ENCODE measurements at regions not wholly inside any gene's neighbourhood (a gene's known extent, or its start where the extent isn't known, plus 50 kb on each side); places are given as distances from the start of the nearest gene placed in this dataset.
"Not testable (repeated sequence)": the region's sequence is repeated elsewhere in the genome, so short reads cannot be mapped to it uniquely, and the experiment has no call there.

- no peaks in the 10 kb centered on the region for H3K36me3 Mint-ChIP-seq (ENCODE audit: low read depth)
- peaks cover 6% of the 10 kb centered on the region for H3K9me3 Mint-ChIP-seq
- H3K27me3 Mint-ChIP-seq, result no peaks in the 10 kb centered on the region
- DNase-seq, result no peak
- no peak overlapping the region for H3K27ac Mint-ChIP-seq
- H3K4me1 Mint-ChIP-seq, result no peaks in the 10 kb centered on the region
- intact Hi-C loops (cut with micrococcal nuclease), result no loop called here
- no peak overlapping the region for H3K4me3 Mint-ChIP-seq
These were observed 1644.5 kb upstream of the NUDT12 start for GRCh38 chr5:105207066-105207465.

- H3K9me3 Mint-ChIP-seq, result peaks cover 16% of the 10 kb centered on the region
- no peak for DNase-seq
- H3K27ac Mint-ChIP-seq, result no peak overlapping the region
- H3K36me3 Mint-ChIP-seq (ENCODE audit: low read depth), result no peaks in the 10 kb centered on the region
- no peak overlapping the region for H3K4me3 Mint-ChIP-seq
- no peaks in the 10 kb centered on the region for H3K4me1 Mint-ChIP-seq
- intact Hi-C loops (cut with micrococcal nuclease), result no loop called here
- no peaks in the 10 kb centered on the region for H3K27me3 Mint-ChIP-seq
These were observed 1634.9 kb upstream of the NUDT12 start for GRCh38 chr5:105197531-105197930.

GRCh38 chr5:105195765-105196164 is 1633.2 kb upstream of the NUDT12 start:
- H3K27me3 Mint-ChIP-seq, result no peaks in the 10 kb centered on the region
- no peak overlapping the region for H3K4me3 Mint-ChIP-seq
- no peaks in the 10 kb centered on the region for H3K4me1 Mint-ChIP-seq
- peaks cover 7% of the 10 kb centered on the region for H3K9me3 Mint-ChIP-seq
- no peak overlapping the region for H3K27ac Mint-ChIP-seq
- DNase-seq, result no peak
- intact Hi-C loops (cut with micrococcal nuclease), result no loop called here
- no peaks in the 10 kb centered on the region for H3K36me3 Mint-ChIP-seq (ENCODE audit: low read depth)

DNA sequence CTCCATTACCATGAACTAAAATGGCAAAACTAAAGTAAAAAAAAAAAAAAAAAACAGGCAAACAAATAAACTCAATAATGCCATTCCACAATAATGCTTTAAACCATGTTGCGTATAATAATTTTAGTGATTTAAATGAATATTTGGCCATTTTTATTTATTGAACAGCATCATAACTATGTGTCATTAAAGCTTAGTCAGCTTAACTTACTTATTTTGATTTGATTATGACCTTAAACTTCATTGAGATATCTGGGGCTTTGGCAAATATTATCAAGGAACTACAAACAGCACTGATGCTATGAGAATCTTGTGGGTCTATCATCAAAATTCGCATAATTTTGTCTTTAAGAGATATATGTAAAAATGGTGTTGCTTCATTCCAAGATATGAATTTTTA is 1610.3 kb upstream of the NUDT12 start:
- Mint-ChIP-seq H3K4me1 (no peaks in the 10 kb centered on the region), H3K27ac (no peak overlapping the region), H3K36me3 (ENCODE audit: low read depth) (no peaks in the 10 kb centered on the region), H3K27me3 (no peaks in the 10 kb centered on the region), H3K9me3 (peaks cover 8% of the 10 kb centered on the region), H3K4me3 (no peak overlapping the region)
- intact Hi-C loops (cut with micrococcal nuclease), result no loop called here
- DNase-seq, result no peak

GRCh38 chr5:105168806-105169205 is 1606.2 kb upstream of the NUDT12 start:
- intact Hi-C loops (cut with micrococcal nuclease), result no loop called here
- peaks cover 12% of the 10 kb centered on the region for H3K9me3 Mint-ChIP-seq
- no peak for DNase-seq
- H3K36me3 Mint-ChIP-seq (ENCODE audit: low read depth), result no peaks in the 10 kb centered on the region
- no peak overlapping the region for H3K4me3 Mint-ChIP-seq
- H3K27ac Mint-ChIP-seq, result no peak overlapping the region
- H3K4me1 Mint-ChIP-seq, result no peaks in the 10 kb centered on the region
- no peaks in the 10 kb centered on the region for H3K27me3 Mint-ChIP-seq

DNA sequence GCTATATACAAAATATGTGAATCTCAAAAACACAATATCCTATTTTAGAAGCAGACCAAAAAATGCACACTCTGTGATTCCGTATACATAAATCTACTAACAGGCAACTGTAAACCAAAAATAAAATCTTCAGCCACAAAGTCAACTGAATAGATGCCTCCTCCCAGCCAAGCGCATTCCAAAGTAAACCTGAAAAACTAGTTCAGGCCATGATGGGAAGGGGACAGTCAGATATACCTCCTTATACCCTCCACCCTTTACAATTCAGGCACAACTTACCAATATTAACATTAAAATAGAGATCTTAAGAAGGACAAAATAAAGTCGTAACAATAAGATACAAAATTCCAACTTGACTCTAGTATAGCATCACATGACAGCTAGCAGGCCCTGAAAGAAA is 1604.5 kb upstream of the NUDT12 start:
- Mint-ChIP-seq H3K36me3 (ENCODE audit: low read depth) (no peaks in the 10 kb centered on the region), H3K9me3 (peaks cover 17% of the 10 kb centered on the region), H3K4me3 (no peak overlapping the region), H3K4me1 (no peaks in the 10 kb centered on the region), H3K27me3 (no peaks in the 10 kb centered on the region), H3K27ac (no peak overlapping the region)
- no peak for DNase-seq
- intact Hi-C loops (cut with micrococcal nuclease), result no loop called here

DNA sequence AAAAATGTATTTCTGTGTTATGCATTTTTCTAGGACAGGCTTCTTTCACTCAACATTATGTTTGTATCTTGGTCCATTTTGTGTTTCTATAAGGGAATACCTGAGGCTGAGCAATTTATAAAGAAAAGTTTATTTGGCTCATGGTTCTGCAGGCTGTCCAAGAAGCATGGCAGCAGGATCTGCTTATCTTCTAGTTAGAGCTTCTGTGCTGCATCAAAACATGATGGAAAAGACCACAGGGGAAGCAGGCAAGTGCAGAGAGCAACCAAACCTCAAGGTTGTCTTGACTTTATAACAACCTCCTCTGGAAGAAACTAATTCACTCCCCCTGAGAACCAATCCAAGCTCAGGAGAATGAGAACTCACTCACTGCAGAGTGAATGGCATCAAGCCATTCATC is 1601.0 kb upstream of the NUDT12 start:
- H3K27ac Mint-ChIP-seq, result no peak overlapping the region
- no peaks in the 10 kb centered on the region for H3K36me3 Mint-ChIP-seq (ENCODE audit: low read depth)
- no peaks in the 10 kb centered on the region for H3K27me3 Mint-ChIP-seq
- no peaks in the 10 kb centered on the region for H3K4me1 Mint-ChIP-seq
- H3K9me3 Mint-ChIP-seq, result peaks cover 9% of the 10 kb centered on the region
- no peak for DNase-seq
- no peak overlapping the region for H3K4me3 Mint-ChIP-seq
- intact Hi-C loops (cut with micrococcal nuclease), result no loop called here

DNA sequence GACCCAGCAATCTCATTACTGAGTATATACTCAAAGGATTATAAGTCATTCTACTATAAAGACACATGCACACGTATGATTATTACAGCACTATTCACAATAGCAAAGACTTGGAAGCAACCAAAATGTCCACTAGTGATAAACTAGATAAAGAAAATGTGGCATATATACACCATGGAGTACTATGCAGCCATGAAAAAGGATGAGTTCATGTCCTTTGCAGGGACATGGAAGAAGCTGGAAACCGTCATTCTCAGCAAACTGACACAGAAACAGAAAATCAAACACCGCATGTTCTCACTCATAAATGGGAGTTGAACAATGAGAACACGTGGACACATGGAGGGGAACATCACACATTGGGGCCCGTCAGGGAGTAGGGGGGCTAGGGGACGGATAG is 1600.0 kb upstream of the NUDT12 start:
- H3K9me3 Mint-ChIP-seq; H3K4me3 Mint-ChIP-seq; H3K36me3 Mint-ChIP-seq (ENCODE audit: low read depth); H3K4me1 Mint-ChIP-seq; H3K27me3 Mint-ChIP-seq; DNase-seq; intact Hi-C loops (cut with micrococcal nuclease); H3K27ac Mint-ChIP-seq: not testable (repeated sequence)

DNA sequence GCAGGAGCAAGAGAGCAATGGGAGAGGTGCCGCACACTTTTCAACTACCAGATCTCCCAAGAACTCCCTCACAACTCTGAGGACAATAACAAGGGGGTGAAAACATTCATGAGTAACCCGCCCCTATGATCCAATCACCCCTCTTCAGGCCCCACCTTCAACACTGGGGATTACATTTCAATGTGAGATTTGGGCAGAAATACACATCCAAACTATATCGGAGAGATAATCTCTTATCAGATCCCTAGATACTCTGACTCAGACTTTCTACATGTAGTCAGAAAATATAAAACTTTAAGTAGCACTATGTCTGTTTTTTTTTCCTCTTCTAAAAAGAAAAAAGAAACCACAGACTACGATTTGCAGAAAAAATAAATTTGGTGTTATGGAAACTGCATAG is 1595.9 kb upstream of the NUDT12 start:
- H3K4me1 Mint-ChIP-seq, result no peaks in the 10 kb centered on the region
- H3K36me3 Mint-ChIP-seq (ENCODE audit: low read depth), result no peaks in the 10 kb centered on the region
- no peak overlapping the region for H3K27ac Mint-ChIP-seq
- H3K9me3 Mint-ChIP-seq, result peaks cover 16% of the 10 kb centered on the region
- no peak overlapping the region for H3K4me3 Mint-ChIP-seq
- DNase-seq, result no peak
- intact Hi-C loops (cut with micrococcal nuclease), result no loop called here
- no peaks in the 10 kb centered on the region for H3K27me3 Mint-ChIP-seq

DNA sequence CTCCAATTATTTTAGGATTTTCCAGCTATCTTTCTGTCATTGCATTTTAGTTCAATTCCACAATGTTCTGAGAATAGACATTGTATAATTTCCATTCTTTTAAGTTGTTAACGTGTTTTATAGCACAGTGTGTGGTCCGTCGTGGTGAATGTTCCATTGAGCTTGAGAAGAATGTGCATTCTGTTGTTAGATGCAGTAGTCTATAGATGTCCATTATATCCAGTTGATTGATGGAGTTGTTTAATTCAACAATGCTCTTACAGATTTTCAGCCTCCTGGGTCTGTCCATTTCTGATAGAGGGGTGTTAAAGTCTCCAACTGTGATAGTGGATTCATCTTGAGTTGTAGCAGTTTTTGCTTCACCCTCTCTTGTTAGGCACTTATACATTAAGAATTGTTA is 1587.7 kb upstream of the NUDT12 start:
- no peak for DNase-seq
- Mint-ChIP-seq H3K9me3 (peaks cover 12% of the 10 kb centered on the region), H3K4me1 (no peaks in the 10 kb centered on the region), H3K27ac (no peak overlapping the region), H3K4me3 (no peak overlapping the region), H3K27me3 (no peaks in the 10 kb centered on the region), H3K36me3 (ENCODE audit: low read depth) (no peaks in the 10 kb centered on the region)
- intact Hi-C loops (cut with micrococcal nuclease), result no loop called here

DNA sequence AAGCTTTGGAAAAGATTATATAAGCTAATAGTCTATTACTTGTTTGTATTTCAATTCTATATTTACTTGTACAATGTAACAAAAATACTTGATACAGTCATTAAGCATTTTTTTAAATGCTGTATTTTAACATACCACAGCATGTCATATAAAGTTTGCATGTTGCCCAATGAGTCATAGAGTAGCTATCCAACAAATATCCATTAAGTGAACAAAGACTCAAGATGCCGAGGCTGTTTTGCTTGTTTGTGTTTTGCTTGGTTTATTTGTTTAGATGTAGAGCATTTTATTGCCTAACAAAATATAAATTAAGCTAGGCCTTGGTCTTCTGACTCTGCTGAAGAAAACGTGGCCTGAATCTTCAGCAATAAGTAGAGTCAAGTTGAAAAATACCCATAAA is 1584.3 kb upstream of the NUDT12 start:
- Mint-ChIP-seq H3K9me3 (peaks cover 3% of the 10 kb centered on the region), H3K27ac (no peak overlapping the region)
- intact Hi-C loops (cut with micrococcal nuclease), result no loop called here

DNA sequence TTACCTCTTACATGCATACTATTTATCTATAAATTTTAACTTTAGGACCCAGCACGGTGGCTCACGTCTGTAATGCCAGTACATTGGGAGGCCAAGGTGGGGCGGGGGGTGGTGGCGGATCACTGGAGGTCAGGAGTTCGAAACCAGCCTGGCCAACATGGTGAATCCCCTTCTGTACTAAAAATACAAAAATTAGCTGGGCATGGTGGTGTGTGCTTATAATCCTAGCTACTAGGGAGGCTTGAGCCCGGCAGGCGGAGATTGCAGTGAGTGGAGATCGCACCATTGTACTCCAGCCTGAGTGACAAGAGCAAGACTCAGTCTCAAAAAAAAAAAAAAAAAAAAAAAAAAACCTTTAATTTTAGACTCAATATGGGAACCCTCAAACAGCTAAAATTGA is 1582.6 kb upstream of the NUDT12 start:
- H3K4me1 Mint-ChIP-seq, result no peaks in the 10 kb centered on the region
- H3K9me3 Mint-ChIP-seq, result peaks cover 3% of the 10 kb centered on the region

More for the DNA sequence above, 1584.3 kb upstream of the NUDT12 start:
- Mint-ChIP-seq H3K4me3 (no peak overlapping the region), H3K4me1 (no peaks in the 10 kb centered on the region), H3K36me3 (ENCODE audit: low read depth) (no peaks in the 10 kb centered on the region), H3K27me3 (no peaks in the 10 kb centered on the region)
- DNase-seq, result no peak

DNA sequence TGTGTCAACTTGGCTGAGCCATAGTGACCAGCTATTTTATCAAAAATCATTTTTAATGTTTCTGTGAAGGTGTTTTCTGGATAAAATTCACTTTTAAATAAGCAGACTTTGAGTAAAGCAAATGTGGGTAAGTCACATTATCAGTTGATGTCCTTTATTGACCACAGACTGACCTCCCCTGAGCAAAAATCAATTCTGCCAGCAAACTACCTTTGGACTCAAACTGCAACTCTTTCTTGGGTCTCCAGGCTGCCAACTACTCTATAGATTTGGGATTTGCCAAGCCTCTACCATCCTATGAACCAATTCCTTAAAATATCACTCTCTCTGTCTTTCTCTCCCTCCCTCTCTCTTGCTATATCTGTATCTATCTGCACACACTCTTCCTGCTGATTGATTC is 1571.7 kb upstream of the NUDT12 start:
- intact Hi-C loops (cut with micrococcal nuclease), result no loop called here

More for the DNA sequence above, 1582.6 kb upstream of the NUDT12 start:
- Mint-ChIP-seq H3K4me3 (no peak overlapping the region), H3K27me3 (no peaks in the 10 kb centered on the region), H3K27ac (no peak overlapping the region), H3K36me3 (ENCODE audit: low read depth) (no peaks in the 10 kb centered on the region)
- intact Hi-C loops (cut with micrococcal nuclease), result no loop called here
- no peak for DNase-seq

GRCh38 chr5:105133087-105133486 is 1570.5 kb upstream of the NUDT12 start:
- no peak overlapping the region for H3K27ac Mint-ChIP-seq
- intact Hi-C loops (cut with micrococcal nuclease), result no loop called here
- no peak overlapping the region for H3K4me3 Mint-ChIP-seq
- no peaks in the 10 kb centered on the region for H3K9me3 Mint-ChIP-seq
- H3K36me3 Mint-ChIP-seq (ENCODE audit: low read depth), result no peaks in the 10 kb centered on the region
- H3K4me1 Mint-ChIP-seq, result no peaks in the 10 kb centered on the region
- DNase-seq, result no peak
- H3K27me3 Mint-ChIP-seq, result no peaks in the 10 kb centered on the region

More for the DNA sequence above, 1571.7 kb upstream of the NUDT12 start:
- H3K9me3 Mint-ChIP-seq, result no peaks in the 10 kb centered on the region
- no peaks in the 10 kb centered on the region for H3K4me1 Mint-ChIP-seq
- no peaks in the 10 kb centered on the region for H3K36me3 Mint-ChIP-seq (ENCODE audit: low read depth)
- H3K27me3 Mint-ChIP-seq, result no peaks in the 10 kb centered on the region
- DNase-seq, result no peak
- H3K4me3 Mint-ChIP-seq, result no peak overlapping the region
- no peak overlapping the region for H3K27ac Mint-ChIP-seq

DNA sequence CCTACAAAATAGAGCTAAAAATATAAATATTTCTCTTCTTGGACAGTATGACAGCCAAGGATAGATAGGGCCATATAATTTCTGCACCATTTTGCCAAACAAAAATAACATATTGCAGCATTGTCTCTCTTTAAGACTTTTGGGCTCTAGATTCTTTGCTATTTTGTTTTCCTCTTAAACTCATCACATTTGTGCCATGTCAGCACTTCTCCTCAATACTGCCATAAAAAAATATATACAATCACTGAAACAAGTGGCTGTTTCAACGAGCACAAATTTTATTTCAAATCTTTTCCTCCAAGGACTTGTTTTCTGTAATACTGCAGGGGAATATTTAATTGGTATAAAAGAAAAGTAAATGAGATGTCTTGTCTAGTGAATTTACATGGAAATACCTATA is 1570.0 kb upstream of the NUDT12 start:
- H3K36me3 Mint-ChIP-seq (ENCODE audit: low read depth), result no peaks in the 10 kb centered on the region

More for the DNA sequence above, 1570.0 kb upstream of the NUDT12 start:
- H3K9me3 Mint-ChIP-seq, result no peaks in the 10 kb centered on the region
- H3K4me3 Mint-ChIP-seq, result no peak overlapping the region
- H3K4me1 Mint-ChIP-seq, result no peaks in the 10 kb centered on the region
- H3K27ac Mint-ChIP-seq, result no peak overlapping the region
- no peaks in the 10 kb centered on the region for H3K27me3 Mint-ChIP-seq
- DNase-seq, result no peak
- intact Hi-C loops (cut with micrococcal nuclease), result no loop called here

Measured in activated CD4-positive, alpha-beta T cell treated with anti-CD3 and anti-CD28 coated beads, Interleukin-2, amount 10 ng/mL, durations not matched to agents 24 days and 14 days (primary cell).